HS-27A (cell line): ENCODE measurements at regions not wholly inside any gene's neighbourhood (a gene's known extent, or its start where the extent isn't known, plus 50 kb on each side); places are given as distances from the start of the nearest gene placed in this dataset.

Experiments used
- DNase-seq: peaks from one replicate; pipeline ENCODE4 v3.0.0-alpha.2; 2012; ENCODE audit warnings: low read depth, missing footprints

DNA sequence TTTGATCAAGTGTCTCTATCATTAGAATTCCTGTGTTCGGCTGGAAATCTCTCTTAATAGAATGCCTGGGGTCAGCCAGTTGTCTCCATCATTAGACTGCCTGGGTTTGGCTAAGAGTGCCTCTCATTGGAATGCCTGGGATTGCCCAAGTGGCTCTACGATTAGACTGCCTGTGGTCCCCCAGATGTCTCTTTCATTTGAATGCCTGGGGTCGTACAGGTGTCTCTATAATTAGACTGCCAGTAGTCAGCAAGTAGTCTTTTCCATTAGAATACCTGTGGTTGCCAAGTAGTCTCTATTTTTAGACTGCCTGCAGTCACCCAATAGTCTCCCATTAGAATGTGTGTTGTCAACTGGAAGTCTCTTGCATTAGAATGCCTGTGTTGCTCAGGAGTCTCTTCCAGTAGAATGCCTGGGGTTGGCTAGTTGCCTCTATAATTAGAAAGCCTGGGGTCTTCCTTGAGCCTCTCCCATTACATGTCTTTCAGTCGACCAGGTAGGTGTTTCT is 1523.2 kb downstream of the UQCRFS1 start:
- DNase-seq: no peak

DNA sequence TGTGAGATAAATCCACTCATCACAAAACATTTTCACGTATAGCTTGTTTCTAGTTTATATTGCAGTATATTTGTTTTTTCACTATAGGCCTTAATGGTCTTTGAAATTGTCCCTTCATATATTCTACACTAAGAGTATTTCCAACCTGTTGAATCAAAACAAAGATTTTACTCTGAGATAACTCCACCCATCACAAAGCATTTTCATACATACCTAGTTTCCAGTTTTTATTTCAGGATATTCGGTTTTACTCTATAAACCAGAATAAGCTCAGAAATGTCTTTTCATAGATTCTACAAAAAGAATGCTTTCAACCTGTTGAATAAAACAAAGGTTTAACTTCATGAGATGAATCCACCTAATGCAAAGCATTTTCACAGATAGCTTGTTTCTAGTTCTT is 1528.7 kb downstream of the UQCRFS1 start:
- DNase-seq: no peak

DNA sequence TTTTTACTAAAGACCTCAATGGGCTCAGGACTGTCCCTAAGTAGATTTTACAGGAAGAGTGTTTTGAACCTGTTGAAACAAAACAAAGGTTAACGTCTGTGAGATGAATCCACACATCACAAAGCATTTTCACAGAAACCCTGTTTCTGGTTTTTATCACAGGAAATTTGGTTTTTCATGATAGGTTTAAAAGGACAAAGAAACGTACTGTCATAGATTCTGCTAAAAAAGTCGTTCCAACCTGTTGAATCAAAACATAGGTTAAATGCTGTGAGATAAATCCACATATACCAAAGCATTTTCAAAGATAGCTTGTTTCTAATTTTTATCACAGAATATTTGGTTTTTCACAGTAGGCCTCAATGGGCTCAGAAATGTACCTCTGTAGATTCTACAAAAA is 1531.0 kb downstream of the UQCRFS1 start:
- DNase-seq: no peak

DNA sequence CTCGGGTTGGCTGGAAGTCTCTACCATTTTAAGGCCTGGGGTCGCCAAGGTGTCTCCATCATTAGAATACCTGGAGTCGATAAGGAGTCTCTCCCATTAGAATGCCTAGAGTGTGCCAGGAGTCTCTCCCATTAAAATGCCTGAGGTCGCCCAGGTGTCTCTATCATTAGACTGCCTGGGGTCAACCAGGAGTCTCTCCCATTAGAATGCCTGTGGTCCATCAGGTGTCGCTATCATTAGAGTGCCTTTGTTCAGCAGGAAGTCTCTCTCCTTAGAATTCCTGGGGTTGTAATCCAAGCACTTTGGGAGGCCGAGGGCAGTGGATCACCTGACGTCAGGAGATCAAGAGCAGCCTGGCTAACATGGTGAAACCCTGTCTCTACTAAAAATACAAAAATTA is 1533.0 kb downstream of the UQCRFS1 start:
- no peak for DNase-seq

DNA sequence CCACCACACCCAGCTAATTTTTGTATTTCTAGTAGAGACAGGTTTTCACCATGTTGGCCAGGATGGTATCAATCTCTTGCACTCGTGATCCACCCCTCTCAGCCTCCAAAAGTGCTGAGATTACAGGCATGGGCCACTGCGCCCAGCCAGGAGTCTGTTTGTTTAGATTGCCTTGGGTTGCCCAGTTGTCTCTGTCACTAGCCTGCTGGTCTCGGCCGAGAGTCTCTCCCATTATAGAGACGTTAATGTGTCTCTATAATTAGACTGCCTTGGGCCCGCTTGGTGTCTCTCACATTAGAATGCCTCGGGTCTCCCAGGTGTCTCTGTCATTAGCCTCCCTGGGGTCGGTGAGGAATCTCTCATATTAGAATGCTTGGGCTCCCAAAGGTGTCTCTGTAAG is 1533.6 kb downstream of the UQCRFS1 start:
- no peak for DNase-seq

DNA sequence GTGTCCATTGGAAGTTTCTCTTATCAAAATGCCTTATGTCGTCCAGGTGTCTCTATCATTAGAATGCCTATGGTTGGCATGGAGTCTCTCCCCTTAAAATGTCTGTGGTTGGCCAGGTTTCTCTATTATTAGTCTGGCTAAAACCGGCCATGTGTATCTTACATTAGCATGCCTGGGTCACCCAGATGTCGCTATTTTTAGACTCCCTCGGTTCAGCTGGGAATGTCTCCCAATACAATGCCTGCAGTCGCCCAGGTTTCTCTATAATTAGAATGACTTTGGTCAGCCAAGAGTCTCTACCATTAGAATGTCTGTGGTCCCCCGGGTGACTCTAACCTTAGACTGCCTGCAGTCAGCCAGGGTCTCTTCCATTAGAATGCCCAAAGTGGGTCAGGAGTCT is 1536.1 kb downstream of the UQCRFS1 start:
- DNase-seq: no peak

DNA sequence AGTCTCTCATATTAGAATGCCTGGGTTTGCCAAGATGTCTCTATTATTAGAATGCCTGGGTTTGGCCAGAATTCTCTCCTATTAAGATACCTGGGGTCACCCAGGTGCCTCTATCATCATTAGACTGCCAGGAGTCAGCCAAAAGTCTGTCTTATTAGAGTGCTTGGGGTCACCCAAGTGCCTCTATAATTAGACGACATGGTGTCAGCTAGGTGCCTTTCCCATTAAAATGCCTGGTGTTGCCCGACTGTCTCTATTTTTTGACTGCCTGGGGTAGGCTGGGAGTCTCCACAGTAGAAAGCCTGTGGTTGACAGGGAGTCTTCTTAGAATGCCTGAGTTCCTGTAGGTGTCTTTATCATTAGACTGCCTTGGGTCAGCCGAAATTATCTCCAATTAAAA is 1536.6 kb downstream of the UQCRFS1 start:
- DNase-seq: no peak

DNA sequence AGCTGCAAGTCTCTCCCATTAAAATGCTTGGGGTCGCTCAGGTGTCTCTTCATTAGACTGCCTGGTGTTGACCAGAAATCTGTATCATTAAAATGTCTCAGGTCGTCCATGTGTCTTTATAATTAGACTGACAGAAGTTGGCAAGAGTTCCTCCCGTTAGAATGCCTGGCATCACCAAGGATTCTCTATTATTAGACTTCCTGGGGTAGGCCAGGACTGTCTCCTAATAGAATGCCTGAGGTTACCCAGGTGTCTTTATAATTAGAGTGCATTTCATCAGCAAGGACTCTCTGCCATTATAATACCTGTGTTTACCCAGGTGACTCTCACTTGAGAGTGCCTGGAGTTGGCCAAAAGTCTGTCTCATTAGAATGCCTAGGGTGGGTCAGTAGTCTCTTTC is 1537.2 kb downstream of the UQCRFS1 start:
- no peak for DNase-seq

DNA sequence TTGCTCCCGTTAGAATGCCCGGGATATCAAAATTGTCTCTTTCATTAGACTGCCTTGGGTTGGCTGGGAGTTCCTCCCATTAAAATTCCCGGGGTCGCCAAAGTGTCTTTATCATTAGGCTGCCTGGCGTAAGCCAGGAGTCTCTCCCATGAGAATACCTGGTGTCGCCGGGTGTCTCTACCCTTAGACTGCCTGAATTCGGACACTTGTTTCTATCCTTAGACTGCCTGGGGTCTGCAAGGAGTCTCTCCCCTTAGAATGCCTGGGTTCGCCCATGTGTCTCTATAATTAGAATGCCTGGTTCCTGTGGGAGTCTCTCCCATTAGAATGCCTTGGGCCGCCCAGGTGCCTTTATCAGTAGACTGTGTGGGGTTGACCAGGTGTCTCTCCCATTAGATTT is 1538.2 kb downstream of the UQCRFS1 start:
- no peak for DNase-seq

DNA sequence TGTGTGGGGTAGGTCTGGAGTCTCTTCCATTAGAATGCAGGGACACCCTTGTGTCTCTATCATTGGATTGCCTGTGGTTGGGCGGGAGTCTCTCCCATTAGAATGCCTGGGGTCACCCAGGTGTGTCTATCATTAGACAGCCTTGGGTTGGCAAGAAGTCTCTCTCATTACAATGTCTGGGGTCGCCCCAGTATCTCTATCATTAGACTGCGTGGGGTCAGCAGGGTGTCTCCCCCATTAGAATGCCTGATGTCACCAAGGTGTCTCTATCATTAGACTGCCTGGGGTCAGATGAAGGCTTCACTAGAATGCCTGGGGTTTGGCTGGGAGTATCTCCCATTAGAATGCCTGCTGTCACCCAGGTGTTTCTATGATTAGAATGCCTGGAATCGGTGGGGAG is 1539.0 kb downstream of the UQCRFS1 start:
- no peak for DNase-seq

DNA sequence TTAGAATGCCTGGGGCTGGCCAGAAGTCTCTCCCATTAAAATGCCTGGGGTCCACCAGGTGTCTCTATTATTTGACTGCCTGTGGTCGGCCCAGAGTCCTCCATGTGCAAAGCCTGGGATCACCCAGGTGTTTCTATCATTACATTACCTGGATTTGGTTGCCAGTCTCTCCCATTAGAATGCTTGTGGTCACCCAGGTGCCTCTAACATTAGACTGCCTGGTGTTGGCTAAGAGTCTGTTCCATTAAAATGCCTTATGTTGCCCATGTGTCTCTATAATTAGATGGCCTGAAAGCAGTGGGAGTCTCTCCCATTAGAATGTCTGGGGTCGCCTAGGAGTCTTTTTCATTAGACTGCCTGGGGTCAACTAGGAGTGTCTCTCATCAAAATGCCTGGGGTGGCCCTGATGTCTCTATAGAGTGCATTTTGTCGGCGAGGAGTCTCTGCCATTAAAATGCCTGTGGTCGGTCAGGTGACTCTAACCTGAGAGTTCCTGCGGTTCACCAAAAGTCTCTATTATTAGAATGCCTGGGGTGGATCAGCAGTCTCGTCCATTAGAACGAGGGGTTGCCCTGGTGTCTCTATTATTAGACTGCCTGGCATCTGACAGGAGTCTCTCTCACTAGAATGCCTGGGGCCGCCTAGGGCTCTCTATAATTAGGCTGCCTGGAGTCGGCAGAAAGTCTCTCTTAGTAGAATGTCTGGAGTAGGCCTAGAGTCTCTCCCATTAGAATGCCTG is 1540.5 kb downstream of the UQCRFS1 start:
- no peak for DNase-seq

DNA sequence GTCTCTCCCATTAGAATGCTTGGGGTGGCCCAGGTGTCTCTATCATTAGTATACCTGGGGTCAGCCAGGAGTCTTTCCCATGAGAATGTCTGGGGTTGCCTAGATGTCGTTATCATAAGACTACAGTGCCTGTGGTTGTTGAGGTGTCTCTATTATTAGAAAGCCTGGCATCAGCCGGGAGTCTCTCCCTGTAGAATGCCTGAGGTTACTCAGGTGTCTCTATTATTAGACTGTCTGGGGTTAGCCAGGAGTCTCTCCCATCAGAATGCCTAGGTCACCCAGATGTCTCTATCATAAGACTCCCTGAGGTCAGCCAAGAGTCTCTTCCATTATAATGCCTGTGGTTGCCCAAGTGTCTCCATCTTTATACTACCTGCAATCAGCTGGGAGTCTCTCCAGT is 1541.1 kb downstream of the UQCRFS1 start:
- DNase-seq: no peak

DNA sequence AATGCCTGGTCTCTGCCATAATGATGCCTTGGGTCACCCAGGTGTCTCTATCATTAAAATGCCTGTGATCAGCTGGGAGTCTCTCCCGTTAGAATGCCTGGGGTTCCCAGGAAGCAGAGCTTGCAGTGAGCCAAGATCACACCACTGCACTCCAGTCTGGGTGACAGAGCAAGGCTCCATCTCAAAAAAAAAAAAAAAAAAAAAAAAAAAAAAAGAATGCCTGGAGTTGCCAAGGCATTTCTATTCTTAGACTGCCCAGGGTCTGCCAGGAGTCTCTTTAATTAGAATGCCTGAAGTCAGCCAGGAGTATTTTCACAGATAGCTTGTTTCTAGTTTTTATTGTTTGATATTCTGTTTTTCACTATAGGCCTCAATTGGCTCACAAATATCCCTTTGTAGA is 1552.5 kb downstream of the UQCRFS1 start:
- DNase-seq: no peak

DNA sequence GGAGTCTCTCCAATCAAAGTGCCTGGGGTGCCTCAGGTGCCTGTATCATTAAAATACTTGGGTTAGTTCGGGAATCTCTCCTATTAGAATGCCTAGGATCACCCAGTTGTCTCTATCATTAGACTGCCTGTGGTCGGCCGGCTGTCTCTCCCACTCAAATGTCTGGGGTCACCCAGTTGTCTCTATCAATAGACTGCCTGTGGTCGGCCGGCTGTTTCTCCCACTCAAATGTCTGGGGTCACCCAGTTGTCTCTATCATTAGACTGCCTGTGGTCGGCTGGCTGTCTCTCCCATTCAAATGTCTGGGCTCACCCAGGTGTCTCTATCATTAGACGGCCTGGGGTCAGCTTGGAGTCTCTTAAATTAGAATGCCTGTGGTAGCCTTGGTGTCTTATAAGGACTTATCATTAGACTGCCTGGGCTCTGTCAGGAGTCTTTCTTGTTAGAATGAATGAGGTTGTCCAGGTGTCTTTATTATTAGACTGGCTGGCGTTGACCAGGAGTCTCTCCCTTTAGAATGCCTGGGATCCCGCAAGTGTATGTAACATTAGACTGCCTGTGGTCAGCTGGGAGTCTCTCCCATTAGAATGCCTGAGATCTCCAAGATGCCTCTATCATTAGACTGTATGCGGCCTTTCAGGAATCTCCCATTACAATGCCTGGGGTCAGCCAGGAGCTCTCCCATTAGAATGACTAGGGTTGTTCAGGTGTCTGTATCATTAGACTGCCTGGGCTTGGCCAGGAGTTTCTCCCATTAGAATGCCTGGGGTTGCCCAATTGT is 1555.5 kb downstream of the UQCRFS1 start:
- no peak for DNase-seq

DNA sequence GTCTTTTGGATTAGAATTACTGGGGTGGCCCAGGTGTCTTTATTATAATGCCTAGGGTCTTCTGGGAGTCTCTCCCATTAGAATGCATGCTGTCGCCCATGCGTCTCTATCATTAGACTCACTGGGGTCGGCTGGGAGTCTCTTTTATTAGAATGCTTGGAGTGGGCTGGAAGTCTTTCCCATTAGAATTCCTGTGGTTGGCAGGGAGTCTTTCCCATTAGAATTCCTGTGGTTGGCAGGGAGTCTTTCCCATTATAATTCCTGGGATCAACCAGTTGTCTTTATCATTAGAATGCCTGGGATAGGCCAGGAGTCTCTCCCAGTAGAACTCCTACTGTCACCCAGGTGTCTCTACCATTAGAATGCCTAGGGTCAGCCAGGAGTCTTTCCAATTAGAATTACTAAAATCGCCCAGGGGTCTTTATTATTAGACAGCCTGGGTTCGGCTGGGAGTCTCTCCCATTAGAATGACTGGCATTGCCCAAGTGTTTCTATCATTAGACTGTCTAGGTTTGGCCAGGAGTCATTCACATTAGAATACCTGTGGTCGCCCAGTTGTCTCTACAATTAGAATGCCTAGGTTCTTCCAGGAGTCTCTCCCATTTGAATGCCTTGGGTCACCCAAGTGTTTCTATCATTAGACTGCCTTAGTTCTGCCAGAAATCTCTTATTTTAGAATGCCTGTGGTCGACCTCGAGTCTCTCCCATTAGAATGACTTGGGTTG is 1558.5 kb downstream of the UQCRFS1 start:
- DNase-seq: no peak

DNA sequence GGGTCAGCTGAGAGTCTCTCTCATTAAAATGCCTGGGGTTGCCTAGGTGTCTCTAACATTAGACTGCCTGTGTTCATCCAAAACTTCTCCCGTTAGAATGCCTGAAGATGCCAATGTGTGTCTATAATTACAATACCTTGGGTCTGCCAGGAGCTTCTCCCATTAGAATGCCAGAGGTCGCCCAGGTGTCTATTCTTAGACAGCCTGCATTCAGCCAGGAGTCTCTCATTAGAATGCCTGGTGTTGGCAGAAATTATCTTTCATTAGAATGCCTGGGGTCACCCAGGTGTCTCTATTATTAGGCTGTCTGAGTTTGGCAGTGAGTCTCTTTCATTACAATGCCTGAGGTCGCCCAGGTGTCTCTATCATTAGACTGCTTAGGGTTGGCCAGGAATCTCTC is 1560.2 kb downstream of the UQCRFS1 start:
- DNase-seq: no peak

DNA sequence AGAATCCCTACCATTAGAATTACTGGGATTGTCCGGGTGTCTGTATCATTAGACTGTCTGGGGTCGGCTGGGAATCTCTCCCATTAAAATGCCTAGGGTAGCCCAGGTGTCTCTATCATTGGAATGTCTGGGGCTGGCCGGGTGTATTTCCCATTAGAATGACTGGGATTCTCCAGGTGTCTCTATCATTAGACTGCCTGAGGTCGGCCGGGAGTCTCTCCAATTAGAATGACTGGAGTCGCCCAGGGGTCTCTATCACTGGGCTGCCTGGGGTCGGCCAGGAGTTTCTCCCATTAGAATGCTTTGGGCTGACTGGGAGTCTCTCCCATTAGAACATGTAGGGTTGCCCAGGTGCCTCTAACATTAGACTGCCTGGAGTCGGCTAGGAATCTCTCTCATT is 1560.7 kb downstream of the UQCRFS1 start:
- DNase-seq: no peak

DNA sequence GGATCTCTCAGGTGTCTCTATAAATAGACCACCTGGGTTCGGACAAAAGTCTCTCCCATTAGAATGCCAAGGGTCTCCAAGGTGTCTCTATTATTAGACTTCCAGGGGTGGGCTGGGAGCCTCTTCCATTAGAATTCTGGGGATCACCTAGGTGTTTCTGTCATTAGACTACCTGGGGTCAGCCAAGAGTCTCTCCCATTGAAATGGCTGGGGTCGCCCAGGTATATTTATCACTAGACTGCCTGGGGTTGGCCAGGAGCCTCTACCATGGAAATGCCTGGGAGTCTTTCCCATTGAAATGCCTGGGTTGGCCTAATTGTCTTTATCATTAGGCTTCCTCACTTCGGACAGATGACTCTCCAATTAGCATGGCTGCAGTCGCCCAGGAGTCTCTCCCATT is 1565.5 kb downstream of the UQCRFS1 start:
- DNase-seq: no peak

DNA sequence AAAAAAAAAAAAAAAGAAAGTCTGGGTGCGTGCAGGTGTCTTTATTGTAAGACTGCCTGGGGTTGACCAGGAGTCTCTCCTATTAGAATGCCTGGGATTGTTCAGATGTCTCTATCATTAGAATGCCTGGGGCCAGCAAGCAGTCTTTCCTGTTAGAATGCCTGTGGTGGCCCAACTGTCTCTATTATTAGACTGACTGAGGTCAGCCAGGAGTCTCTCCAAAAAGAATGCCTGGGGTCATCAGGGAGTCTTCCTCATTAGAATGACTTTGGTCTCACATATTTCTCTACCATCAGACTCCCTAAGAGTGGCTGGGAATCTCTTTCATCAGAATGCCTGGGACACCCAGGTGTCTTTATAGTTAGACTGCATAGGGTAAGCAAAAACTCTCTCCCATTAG is 1577.5 kb downstream of the UQCRFS1 start:
- no peak for DNase-seq

DNA sequence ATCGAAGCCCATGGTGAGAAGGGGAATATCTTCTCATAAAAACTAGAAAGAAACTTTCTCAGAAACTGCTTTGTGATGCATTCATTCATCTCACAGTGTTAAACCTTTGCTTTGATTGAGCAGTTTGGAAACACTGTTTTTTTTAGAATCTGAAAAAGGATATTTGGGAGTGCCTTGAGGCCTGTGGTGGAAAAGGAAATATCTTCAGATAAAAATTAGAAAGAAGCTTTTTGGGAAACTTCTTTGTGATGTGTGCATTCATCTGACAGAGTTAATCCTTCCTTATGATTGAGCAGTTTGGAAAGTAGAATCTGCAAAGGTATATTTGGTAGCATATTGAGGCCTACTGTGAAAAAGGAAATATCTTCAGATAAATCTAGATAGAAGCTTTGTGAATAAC is 1594.9 kb downstream of the UQCRFS1 start:
- no peak for DNase-seq

DNA sequence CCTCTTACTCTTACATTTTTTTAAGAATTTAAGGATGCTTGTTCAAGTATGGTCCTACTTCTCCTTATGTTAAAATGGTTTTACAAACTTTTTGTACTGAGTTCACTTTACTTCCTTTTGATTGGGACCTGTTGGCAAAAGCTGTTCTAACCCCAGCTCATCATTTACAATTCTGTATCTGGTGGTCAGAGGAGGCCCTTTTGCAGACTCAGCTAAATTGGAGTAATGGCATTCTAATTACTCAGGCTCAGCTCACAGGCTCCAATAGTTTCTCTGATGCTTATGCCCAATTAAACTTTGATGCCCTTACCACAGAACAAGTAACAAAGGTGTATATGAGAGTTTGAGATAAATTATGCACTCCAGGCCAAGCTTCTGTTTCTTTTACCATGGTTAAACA is 1632.0 kb downstream of the UQCRFS1 start:
- no peak for DNase-seq
